MCF 10A (cell line): ENCODE measurements at regions not wholly inside any gene's neighbourhood (a gene's known extent, or its start where the extent isn't known, plus 50 kb on each side); places are given as distances from the start of the nearest gene placed in this dataset.
A peak's percentile ranks its signal among the peaks of the same experiment; 100 is the strongest.

Experiments used
- BruUV-seq: library from RNA; stranded (reverse); fragments of 400-500 nt; replicated peaks from 2 replicates; lab custom pipeline; 2021; lab: Mats Ljungman, UMichigan
- CTCF ChIA-PET: fragments of 300-600 bp; sonication (Branson Sonifier 250); formaldehyde crosslinking; extraction: SDS; loops from one replicate; lab custom pipeline; 2021; ENCODE audit warnings: antibody characterized with exemption, inconsistent platforms; lab: Yijun Ruan, JAX
- POLR2A ChIA-PET: fragments of 300-600, 350-650 bp; sonication (Branson Sonifier 250); formaldehyde crosslinking; extraction: SDS; loops from one replicate; lab custom pipeline; 2020; ENCODE audit warnings: antibody characterized with exemption, inconsistent platforms; lab: Yijun Ruan, JAX
- DNase-seq: peaks from one replicate; pipeline ENCODE4 v3.0.0-alpha.2; 2018; ENCODE audit not compliant: unreplicated experiment
- H3K27ac Mint-ChIP-seq: one replicate; pipeline ENCODE4 v1.8.0; 2022; ENCODE audit warnings: mild to moderate bottlenecking, low read depth, mixed read lengths; ENCODE audit not compliant: unreplicated experiment
- H3K27me3 Mint-ChIP-seq: one replicate; pipeline ENCODE4 v1.8.0; 2022; ENCODE audit warnings: mixed read lengths; ENCODE audit not compliant: insufficient read depth, unreplicated experiment
- H3K36me3 Mint-ChIP-seq: one replicate; pipeline ENCODE4 v1.8.0; 2022; ENCODE audit warnings: mild to moderate bottlenecking, moderate library complexity, mixed read lengths; ENCODE audit not compliant: insufficient read depth, unreplicated experiment
- H3K4me1 Mint-ChIP-seq: one replicate; pipeline ENCODE4 v1.8.0; 2022; ENCODE audit warnings: mixed read lengths; ENCODE audit not compliant: insufficient read depth, unreplicated experiment
- H3K4me3 Mint-ChIP-seq: one replicate; pipeline ENCODE4 v1.8.0; 2022; ENCODE audit warnings: mild to moderate bottlenecking, moderate library complexity, mixed read lengths; ENCODE audit not compliant: unreplicated experiment
- H3K9me3 Mint-ChIP-seq: one replicate; pipeline ENCODE4 v1.8.0; 2022; ENCODE audit warnings: mixed read lengths; ENCODE audit not compliant: unreplicated experiment
- CTCF ChIP-seq: fragments of 200-600 bp; IDR thresholded peaks from one replicate; pipeline ENCODE4 v1.8.0; 2022; ENCODE audit warnings: antibody characterized with exemption, mild to moderate bottlenecking; ENCODE audit not compliant: unreplicated experiment
- intact Hi-C: fragments of 100-400 bp; cut with micrococcal nuclease; formaldehyde crosslinking; loops from 2 replicates; pipeline ENCODE4 v1.14.1; 2022

- H3K4me3 Mint-ChIP-seq, result no peak overlapping the region
- no peaks in the 10 kb centered on the region for H3K27me3 Mint-ChIP-seq
- ChIA-PET CTCF (interaction anchor here (1.7 kb wide), 1 partner anchor 316 kb away, joined by 7 read pairs; no protein-coding TSS in a partner anchor), POLR2A (no interaction called here)
- BruUV-seq, result no TSS peak
- no peak overlapping the region for H3K27ac Mint-ChIP-seq
- H3K36me3 Mint-ChIP-seq, result peaks cover 6% of the 10 kb centered on the region
- peaks cover 7% of the 10 kb centered on the region for H3K4me1 Mint-ChIP-seq
- intact Hi-C loops, result no loop called here
- TF ChIP-seq CTCF, result no peak
- DNase-seq, result no peak
- no peaks in the 10 kb centered on the region for H3K9me3 Mint-ChIP-seq
Observed at GRCh38 chr2:18835787-18836186, 246.4 kb upstream of the NT5C1B start.

- no peak for TF ChIP-seq CTCF
- BruUV-seq, result no TSS peak
- no peaks in the 10 kb centered on the region for H3K27me3 Mint-ChIP-seq
- peak; percentile 62 for DNase-seq
- H3K27ac Mint-ChIP-seq, result no peak overlapping the region
- peaks cover 15% of the 10 kb centered on the region for H3K4me1 Mint-ChIP-seq
- intact Hi-C loops, result no loop called here
- CTCF ChIA-PET, result interaction anchor here (1.3 to 1.7 kb wide), 2 partner anchors 10 to 314 kb away, joined by 4 to 7 read pairs; no protein-coding TSS in a partner anchor
- POLR2A ChIA-PET, result interaction anchor here (0.7 kb wide), 1 partner anchor 315 kb away, joined by 3 read pairs; no protein-coding TSS in a partner anchor
- no peak overlapping the region for H3K4me3 Mint-ChIP-seq
- H3K9me3 Mint-ChIP-seq, result no peaks in the 10 kb centered on the region
- peaks cover 2% of the 10 kb centered on the region for H3K36me3 Mint-ChIP-seq
Observed at GRCh38 chr2:18834341-18834740, 245.0 kb upstream of the NT5C1B start.

- Mint-ChIP-seq H3K4me3 (no peak overlapping the region), H3K27ac (no peak overlapping the region), H3K4me1 (peaks cover 19% of the 10 kb centered on the region), H3K36me3 (no peaks in the 10 kb centered on the region), H3K9me3 (no peaks in the 10 kb centered on the region), H3K27me3 (no peaks in the 10 kb centered on the region)
- intact Hi-C loops, result no loop called here
- ChIA-PET POLR2A (no interaction called here), CTCF (interaction anchor here (0.7 to 1.3 kb wide), 2 partner anchors 11 to 391 kb away, joined by 4 to 6 read pairs; no protein-coding TSS in a partner anchor)
- no peak for DNase-seq
- TF ChIP-seq CTCF, result no peak
- BruUV-seq, result no TSS peak
Observed at GRCh38 chr2:18833941-18834340, 244.6 kb upstream of the NT5C1B start.

- ChIA-PET CTCF (interaction anchor here (0.8 kb wide), 1 partner anchor 21 kb away, joined by 3 read pairs; no protein-coding TSS in a partner anchor), POLR2A (interaction anchor here (0.5 to 0.7 kb wide), 2 partner anchors 390 to 522 kb away, joined by 4 read pairs; no protein-coding TSS in a partner anchor)
- no peak for DNase-seq
- Mint-ChIP-seq H3K9me3 (no peaks in the 10 kb centered on the region), H3K4me3 (no peak overlapping the region), H3K36me3 (no peaks in the 10 kb centered on the region), H3K27me3 (no peaks in the 10 kb centered on the region), H3K4me1 (peaks cover 19% of the 10 kb centered on the region), H3K27ac (no peak overlapping the region)
- TF ChIP-seq CTCF, result no peak
- intact Hi-C loops, result no loop called here
- BruUV-seq, result no TSS peak
Observed at GRCh38 chr2:18831916-18832510, 242.6 kb upstream of the NT5C1B start.
